GM10266 (cell line): ENCODE measurements at regions not wholly inside any gene's neighbourhood (a gene's known extent, or its start where the extent isn't known, plus 50 kb on each side); places are given as distances from the start of the nearest gene placed in this dataset.

Experiments used
- DNase-seq: peaks from one replicate; pipeline ENCODE4 v3.0.0; 2012; ENCODE audit errors: extremely low spot score
- CTCF ChIP-seq: IDR thresholded peaks from 2 replicates; pipeline ENCODE4 v1.5.1; 2012; ENCODE audit warnings: mild to moderate bottlenecking, low read depth; ENCODE audit not compliant: control insufficient read depth, insufficient read depth; ENCODE audit errors: missing control alignments

- no peak for TF ChIP-seq CTCF
- DNase-seq: no peak
Observed at GRCh38 chr2:67712484-67712883, 315.4 kb downstream of the ETAA1 start.

- no peak for TF ChIP-seq CTCF
Observed at GRCh38 chr2:67713376-67713775, 316.2 kb downstream of the ETAA1 start.

GRCh38 chr2:67716895-67717396 is 319.8 kb downstream of the ETAA1 start:
- no peak for DNase-seq
- no peak for TF ChIP-seq CTCF

More at GRCh38 chr2:67713376-67713775, 316.2 kb downstream of the ETAA1 start:
- DNase-seq: no peak

GRCh38 chr2:67717692-67718091 is 320.6 kb downstream of the ETAA1 start:
- no peak for TF ChIP-seq CTCF
- DNase-seq: no peak

- DNase-seq: no peak
- TF ChIP-seq CTCF: no peak
Observed at GRCh38 chr2:67719351-67719750, 322.2 kb downstream of the ETAA1 start.

GRCh38 chr2:67721516-67721915 is 324.4 kb downstream of the ETAA1 start:
- DNase-seq: no peak
- TF ChIP-seq CTCF: no peak

GRCh38 chr2:67724261-67724660 is 327.1 kb downstream of the ETAA1 start:
- TF ChIP-seq CTCF: no peak
- no peak for DNase-seq

GRCh38 chr2:67725731-67726130 is 328.6 kb downstream of the ETAA1 start:
- TF ChIP-seq CTCF: no peak
- DNase-seq: no peak
